HG02884 (cell line): ENCODE measurements at regions not wholly inside any gene's neighbourhood (a gene's known extent, or its start where the extent isn't known, plus 50 kb on each side); places are given as distances from the start of the nearest gene placed in this dataset.

Source experiments
- ATAC-seq: cut with Tn5 transposase; IDR thresholded peaks from one replicate; pipeline ENCODE4 v1.9.1; 2021; ENCODE audit warnings: mild to moderate bottlenecking, moderate library complexity; ENCODE audit not compliant: unreplicated experiment

- no peak for ATAC-seq
Measured at GRCh38 chr14:65866886-65867285, 454.4 kb downstream of the FUT8 start.

DNA sequence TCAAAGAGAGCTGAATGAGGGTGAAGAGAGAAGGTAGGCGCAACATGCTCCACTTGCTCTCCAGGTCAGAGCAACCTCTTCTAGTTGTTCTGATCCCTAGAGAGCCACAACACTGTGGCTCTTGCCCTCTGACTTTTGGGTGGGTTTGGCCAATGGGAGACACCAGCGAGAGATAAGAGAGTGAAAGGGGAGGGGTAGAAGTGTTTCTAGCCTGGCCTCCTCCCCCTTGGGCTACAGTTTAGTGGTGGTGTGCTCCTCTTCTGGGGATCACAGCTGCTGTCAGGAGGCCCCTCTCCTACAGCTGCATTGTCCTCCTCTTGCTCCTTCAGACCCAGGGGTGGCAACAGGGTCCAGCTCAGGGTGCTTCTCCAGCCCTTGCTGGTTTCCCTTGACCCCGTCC, 454.8 kb downstream of the FUT8 start:
- ATAC-seq = no peak

- no peak for ATAC-seq
Measured at GRCh38 chr14:65872536-65872935, 460.0 kb downstream of the FUT8 start.

DNA sequence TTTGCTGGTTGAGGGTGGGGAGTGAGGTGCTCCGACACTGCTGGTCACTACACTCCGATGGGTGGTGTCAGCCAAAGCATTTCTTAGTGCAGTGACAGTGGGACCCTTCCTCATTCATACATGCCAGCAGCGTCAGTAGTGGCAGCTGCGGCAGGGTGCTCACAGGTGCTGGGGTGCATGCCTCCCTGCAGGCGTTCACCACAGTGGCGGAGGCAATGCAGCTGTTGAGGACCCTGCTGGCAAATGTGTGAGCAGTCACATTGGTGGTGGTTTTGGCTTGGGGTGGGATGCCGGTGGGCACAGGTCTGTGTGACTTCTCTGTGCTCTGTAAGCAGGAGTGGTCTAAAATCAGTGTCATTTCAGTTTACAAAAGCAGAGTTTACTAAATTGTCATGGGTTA, 464.6 kb downstream of the FUT8 start:
- no peak for ATAC-seq

DNA sequence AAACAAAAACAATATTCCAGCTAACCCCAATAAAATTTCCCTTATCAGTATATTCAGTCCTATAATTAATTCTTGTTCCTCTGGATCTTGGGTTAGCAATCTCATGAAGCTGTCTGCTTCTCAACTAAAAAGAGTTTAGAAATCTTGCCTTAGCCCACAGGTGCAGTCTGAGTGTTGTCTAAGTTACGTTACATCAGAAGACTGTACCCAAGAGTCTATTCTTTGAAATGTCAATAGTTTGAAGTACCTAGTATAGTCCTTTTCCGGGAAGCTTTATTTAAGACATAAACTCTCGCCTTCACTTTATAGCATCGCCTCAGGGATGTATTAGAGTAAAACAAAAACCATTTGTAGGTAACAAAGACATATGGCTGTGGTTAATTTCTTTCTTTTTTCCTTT, 465.1 kb downstream of the FUT8 start:
- ATAC-seq = no peak

DNA sequence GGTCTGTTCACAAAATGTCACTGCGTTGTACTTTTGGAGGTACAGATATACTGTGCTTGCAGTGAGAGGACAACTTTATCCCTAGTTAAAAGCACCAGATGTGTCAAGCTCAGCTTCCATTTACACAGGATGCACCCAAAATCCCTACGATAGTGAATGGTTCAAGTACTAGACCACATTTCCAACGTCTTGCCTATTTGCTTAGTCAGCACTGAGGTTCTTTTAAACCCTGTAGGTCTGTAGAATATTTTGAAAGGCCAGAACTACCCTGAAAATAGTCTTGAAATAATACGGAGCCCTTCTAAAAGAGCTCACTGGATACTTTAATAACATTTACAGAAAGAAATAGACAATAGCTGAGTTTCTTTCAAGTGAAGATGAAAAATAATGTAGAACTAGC, 466.1 kb downstream of the FUT8 start:
- no peak for ATAC-seq

- ATAC-seq = no peak
Measured at GRCh38 chr14:65879248-65880009, 466.9 kb downstream of the FUT8 start.

DNA sequence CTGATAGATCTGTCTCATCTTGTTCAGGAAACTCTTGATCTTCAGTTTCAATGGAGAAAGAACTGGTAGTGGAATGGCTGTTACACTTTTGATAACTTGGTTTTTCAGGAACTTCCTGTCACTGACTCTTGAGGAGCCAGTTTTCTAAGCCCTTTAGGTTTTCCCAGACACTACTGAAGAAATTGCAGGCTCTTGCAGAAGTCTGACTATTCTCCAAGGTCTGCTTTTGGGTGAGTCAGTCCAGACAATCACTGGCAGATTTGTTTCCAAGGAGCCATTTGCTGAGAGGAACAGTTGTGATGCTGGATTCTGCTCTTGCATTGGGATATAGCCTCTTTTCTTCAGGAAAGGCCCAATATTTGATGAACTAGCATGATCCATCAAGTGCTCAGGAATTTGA, 468.0 kb downstream of the FUT8 start:
- no peak for ATAC-seq

- ATAC-seq = no peak
Measured at GRCh38 chr14:65881642-65882041, 469.1 kb downstream of the FUT8 start.

DNA sequence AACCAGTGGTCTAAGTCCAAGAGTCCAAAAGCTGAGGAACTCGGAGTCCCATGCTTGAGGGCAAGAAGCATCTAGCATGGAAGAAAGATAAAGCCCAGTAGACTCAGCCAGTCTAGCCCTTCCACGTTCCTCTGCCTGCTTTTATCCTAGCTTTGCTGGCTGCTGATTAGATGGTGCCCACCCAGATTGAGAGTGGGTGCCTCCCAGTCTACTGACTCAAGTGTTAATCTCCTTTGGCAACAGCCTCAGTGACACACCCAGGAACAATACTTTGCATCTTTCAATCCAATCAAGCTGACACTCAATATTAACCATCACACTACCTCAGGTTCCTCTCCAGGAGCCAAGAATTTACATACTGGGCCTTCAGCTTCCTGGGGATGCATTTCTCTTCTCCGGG, 476.1 kb downstream of the FUT8 start:
- no peak for ATAC-seq

- no peak for ATAC-seq
Measured at GRCh38 chr14:65892315-65892714, 479.8 kb downstream of the FUT8 start.

DNA sequence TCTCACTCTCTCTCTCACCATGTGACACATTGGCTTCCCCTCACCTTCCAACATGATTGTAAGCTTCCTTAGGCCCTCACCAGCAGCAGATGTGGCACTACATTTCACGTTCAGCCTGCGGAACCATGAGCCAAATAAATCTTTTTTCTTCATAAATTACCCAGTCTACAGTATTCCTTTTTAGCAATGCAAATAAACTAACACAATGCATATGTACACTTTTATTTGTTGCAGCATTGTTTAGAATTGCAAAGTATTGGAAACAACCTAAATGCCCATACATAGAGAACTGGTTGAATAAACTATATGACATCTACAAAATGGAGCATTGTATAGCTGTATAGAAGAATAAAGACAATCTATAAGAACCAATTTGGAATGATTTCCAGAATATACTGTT, 487.6 kb downstream of the FUT8 start:
- ATAC-seq = no peak

GRCh38 chr14:65901595-65901994, 489.1 kb downstream of the FUT8 start:
- no peak for ATAC-seq

DNA sequence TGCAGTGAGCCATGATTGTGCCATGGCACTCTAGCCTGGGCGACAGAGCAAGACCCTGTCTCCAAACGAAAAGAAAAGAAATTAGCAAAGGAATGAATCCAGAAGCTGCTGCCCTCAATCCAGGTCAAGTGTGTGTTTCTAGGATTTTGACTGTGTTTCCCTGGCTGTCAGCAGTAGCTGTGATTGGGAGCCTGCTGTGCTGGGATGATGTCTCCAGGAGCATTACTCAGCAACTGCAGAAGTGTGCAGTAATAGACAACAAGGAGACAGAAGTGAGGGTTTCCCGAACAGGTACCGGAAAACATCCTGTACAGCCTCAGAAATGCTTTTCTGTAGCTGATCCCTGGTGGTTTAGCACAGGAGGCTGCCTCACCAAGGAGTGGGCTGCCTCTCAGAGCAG, 492.5 kb downstream of the FUT8 start:
- no peak for ATAC-seq

- no peak for ATAC-seq
Measured at GRCh38 chr14:65906344-65906743, 493.8 kb downstream of the FUT8 start.

GRCh38 chr14:65906948-65907347, 494.4 kb downstream of the FUT8 start:
- ATAC-seq = no peak

GRCh38 chr14:65910108-65910786, 497.7 kb downstream of the FUT8 start:
- no peak for ATAC-seq

DNA sequence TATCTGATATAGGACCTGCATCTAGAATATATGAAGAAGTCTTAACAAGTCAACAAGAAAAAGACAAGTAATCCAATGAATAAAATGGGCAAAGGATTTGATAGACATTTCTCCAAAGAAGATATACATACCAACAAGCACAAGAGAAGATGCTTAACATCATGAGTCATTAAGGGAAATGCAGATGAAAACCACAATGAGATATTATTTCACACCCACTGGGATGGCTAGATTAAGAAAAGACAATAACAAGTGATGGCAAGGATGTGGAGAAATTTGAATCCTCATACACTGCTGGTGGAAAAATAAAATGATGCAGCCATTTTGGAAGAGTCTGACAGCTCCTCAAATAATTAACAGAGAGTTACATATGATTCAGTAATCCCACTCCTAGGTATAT, 502.6 kb downstream of the FUT8 start:
- ATAC-seq = no peak

GRCh38 chr14:65916055-65916454, 503.5 kb downstream of the FUT8 start:
- no peak for ATAC-seq

DNA sequence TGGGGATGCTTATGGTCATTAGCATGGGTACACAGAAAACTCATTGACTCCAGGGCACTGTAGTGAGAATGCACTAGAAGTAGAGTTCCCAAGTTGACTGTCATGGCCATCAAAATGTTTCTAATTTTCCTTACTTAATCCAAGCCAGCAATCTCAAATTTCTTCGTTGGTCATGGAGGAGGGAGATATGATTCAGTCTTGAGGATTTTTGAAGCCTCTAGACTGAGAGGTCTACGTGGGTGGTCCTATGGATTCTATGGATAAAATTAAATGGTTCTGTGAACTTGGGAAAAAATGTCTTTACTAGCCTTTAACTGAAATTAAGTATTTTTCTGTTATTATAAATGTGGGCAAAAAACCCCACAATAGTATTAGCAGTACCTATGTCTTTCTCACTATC, 508.5 kb downstream of the FUT8 start:
- ATAC-seq = no peak

DNA sequence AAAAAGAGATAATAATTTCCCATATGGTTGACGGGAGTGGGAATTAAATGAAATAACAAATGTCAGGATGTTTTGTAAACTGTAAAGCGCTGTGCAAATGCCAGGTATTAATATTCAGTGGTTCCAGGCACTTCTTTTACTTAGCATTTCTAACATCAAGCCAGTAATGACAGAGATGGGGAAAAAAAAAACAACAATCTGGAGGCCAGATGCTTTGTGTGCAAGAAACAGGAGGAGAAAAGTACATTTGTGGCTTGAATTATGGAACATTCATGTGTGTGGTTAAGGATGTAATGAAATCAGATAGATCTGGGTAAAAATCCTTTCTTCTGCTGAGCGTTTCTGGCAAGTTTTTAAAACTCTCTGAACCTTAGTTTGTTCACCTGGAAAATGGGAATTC, 509.6 kb downstream of the FUT8 start:
- no peak for ATAC-seq

DNA sequence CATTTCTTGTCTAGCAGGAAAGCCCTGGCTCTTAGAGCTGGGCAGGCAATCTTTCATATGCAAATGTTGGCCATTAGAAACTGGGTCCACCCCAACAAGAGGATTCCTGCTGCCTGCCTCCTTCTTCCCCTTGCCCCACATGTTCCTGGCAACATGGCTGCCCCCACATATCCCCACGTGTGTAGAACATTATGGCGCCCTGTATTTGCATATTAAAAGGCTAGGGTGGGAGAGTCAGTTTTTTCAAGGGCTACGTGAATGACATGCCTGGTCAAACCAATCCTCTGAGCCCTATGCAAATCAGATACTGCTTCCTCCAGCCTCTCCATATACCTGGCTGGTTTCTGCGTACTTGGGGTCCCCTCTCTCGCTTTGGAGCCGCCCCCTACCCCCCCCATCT, 514.0 kb downstream of the FUT8 start:
- ATAC-seq = no peak
